Neutrophil (primary cell): ENCODE measurements at regions not wholly inside any gene's neighbourhood (a gene's known extent, or its start where the extent isn't known, plus 50 kb on each side); places are given as distances from the start of the nearest gene placed in this dataset.

Experiments
- H3K27ac ChIP-seq: fragments of 200-600 bp; sonication (generic); 2 replicates; pipeline ENCODE4 v1.5.1; 2016; ENCODE audit warnings: mild to moderate bottlenecking, moderate library complexity
- H3K27me3 ChIP-seq: fragments of 200-600 bp; sonication (generic); 2 replicates; pipeline ENCODE4 v1.6.0; 2016; ENCODE audit warnings: mild to moderate bottlenecking
- H3K36me3 ChIP-seq: fragments of 200-600 bp; sonication (generic); 2 replicates; pipeline ENCODE4 v1.5.1; 2017
- H3K4me1 ChIP-seq, 2 experiments: fragments of 200-600 bp in 1 of 2; sonication (generic) in 1 of 2; 1 replicate in 1 of 2; 2 replicates in 1 of 2; pipeline versions ENCODE4 v1.5.1 to v1.6.1; 2013 to 2016; ENCODE audit warnings: low read depth in 1 of 2, low read length in 1 of 2, mild to moderate bottlenecking in 1 of 2, moderate library complexity in 1 of 2; ENCODE audit not compliant: control insufficient read depth in 1 of 2, insufficient read depth in 1 of 2
- H3K4me3 ChIP-seq, 2 experiments: fragments of 200-600 bp in 1 of 2; sonication (generic) in 1 of 2; 1 replicate in 1 of 2; 2 replicates in 1 of 2; pipeline ENCODE4 v1.5.1; 2013 to 2016; ENCODE audit warnings: low read depth in 1 of 2, low read length in 1 of 2, mild to moderate bottlenecking in 1 of 2, moderate library complexity in 1 of 2
- H3K9me3 ChIP-seq: fragments of 200-600 bp; sonication (generic); 2 replicates; pipeline ENCODE4 v1.5.1; 2016
- TF ChIP-seq, protein P1 (sequence below): fragments of 200-600 bp; sonication (generic); IDR thresholded peaks from 2 replicates; pipeline ENCODE4 v1.5.1; 2016; ENCODE audit warnings: antibody characterized with exemption

DNA sequence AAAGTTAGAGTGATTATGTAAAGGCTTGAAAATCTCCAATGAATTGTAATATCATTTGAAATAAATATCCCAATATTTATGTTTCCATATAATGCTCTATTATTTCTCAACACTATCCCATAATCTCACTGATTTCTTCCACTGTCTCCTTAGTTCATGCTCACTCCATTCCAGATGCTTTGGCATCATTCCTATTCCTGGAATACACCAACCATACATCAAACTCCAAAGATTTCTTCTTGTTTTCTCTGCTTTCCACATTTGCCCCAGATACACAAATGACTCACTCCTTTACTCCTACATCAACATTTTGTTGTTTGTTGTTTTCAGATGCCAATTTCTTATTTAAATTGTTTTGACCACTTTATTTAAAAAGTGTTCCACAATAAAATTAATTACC is 1390.8 kb downstream of the ZPLD1 start:
- no peaks in the 10 kb centered on the region for H3K36me3 ChIP-seq
- H3K27ac ChIP-seq = no peak overlapping the region
- TF ChIP-seq, protein P1, sequence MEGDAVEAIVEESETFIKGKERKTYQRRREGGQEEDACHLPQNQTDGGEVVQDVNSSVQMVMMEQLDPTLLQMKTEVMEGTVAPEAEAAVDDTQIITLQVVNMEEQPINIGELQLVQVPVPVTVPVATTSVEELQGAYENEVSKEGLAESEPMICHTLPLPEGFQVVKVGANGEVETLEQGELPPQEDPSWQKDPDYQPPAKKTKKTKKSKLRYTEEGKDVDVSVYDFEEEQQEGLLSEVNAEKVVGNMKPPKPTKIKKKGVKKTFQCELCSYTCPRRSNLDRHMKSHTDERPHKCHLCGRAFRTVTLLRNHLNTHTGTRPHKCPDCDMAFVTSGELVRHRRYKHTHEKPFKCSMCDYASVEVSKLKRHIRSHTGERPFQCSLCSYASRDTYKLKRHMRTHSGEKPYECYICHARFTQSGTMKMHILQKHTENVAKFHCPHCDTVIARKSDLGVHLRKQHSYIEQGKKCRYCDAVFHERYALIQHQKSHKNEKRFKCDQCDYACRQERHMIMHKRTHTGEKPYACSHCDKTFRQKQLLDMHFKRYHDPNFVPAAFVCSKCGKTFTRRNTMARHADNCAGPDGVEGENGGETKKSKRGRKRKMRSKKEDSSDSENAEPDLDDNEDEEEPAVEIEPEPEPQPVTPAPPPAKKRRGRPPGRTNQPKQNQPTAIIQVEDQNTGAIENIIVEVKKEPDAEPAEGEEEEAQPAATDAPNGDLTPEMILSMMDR = no peak
- H3K4me3 ChIP-seq = no peak overlapping the region
- H3K9me3 ChIP-seq = no peaks in the 10 kb centered on the region
- no peaks in the 10 kb centered on the region for H3K4me1 ChIP-seq
- H3K27me3 ChIP-seq = no peaks in the 10 kb centered on the region

DNA sequence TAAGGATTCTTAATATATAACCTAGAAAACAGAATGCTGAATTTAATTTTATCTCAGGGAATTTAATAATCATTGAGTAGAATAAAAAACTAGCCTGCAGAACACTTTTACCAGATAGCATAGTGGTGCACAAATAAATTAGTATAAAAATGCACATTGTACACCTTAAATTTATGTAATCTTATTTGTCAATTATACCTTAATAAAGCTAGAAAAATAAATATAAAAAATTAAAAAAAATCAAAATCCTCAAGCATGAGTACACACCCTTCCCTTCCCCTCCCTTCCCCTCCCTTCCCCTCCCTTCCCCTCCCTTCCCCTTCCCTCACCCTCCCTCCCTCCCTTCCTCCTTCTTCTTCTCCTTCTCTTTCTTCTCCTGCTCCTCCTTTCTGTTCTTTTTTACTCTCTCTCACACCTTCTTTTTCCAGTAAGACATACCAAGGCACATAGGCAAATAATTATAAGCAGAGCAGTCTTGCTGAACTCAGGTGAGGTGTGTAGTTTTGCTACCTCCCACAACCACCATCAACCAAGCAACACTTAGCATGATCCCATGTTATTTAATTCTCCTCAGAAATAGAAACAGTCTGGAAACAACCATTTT is 1395.0 kb downstream of the ZPLD1 start:
- Histone ChIP-seq H3K27ac (no peak overlapping the region), H3K9me3 (no peaks in the 10 kb centered on the region), H3K27me3 (no peaks in the 10 kb centered on the region), H3K4me1 (no peaks in the 10 kb centered on the region), H3K36me3 (no peaks in the 10 kb centered on the region), H3K4me3 (no peak overlapping the region)
- TF ChIP-seq, protein P1 = no peak

DNA sequence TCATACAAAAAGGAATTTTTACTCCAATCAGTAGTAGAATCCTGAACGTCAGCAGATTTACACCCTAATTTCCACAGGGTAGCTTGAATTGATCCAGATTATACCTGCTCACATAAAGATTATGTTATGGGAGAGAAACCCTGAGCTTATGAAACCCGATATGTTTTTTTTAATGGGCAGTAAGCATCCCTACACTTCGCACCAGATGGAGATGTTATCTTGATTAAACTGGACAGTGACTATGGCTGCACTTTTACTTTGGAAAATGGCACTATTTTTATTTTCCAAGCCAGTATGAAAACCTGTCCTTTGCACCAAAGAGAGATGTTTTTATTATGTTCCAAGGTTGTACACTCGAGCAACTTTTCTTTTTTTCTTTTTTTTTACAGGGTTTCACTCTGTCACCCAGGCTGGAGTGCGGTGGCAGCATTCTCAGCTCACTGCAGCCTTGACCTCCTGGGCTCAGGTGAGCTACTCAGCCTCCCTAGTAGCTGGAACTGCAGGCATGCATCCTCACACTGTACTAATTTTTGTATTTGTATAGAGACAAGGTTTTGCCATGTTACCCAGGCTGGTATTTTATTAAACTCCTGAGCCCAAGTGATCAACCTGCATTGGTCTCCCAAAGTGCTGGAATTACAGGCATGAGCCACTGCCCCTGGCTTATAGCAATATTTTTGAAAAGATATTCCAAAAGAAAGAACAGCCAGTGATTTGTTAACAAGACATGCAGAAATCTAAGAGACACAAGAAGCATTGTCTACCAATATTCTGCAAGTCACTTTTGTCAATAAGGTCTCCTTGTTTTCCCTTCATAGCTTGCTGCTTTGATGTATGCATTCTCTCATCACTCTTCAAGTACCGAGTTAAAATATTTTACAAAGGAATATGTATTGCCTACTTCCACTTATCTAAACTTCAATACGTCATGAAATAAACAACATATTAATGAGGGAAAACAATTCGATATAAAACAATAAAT is 1412.6 kb downstream of the ZPLD1 start:
- Histone ChIP-seq H3K27ac (no peak overlapping the region), H3K36me3 (no peaks in the 10 kb centered on the region), H3K4me1 (no peaks in the 10 kb centered on the region)

DNA sequence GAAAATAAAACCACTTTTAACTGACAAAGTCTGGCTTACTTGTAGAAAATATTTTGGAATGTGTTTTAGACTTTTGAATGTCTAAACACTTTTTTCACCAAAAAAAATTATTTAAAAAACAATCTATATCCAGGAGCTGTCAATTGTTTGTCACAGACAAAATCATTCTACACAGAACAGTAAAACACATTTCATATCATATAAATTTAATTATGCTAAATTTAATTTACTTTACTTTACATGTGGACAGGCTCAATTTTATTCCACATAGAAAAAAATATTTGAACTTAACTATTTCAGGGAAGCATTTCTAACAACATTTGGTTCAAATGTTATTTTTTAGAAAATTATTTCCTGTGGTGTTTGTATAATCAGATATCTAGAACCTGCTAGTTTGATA is 1417.0 kb downstream of the ZPLD1 start:
- no peaks in the 10 kb centered on the region for H3K4me1 ChIP-seq
- no peaks in the 10 kb centered on the region for H3K36me3 ChIP-seq
- no peaks in the 10 kb centered on the region for H3K9me3 ChIP-seq
- TF ChIP-seq, protein P1 = no peak
- H3K27me3 ChIP-seq = no peaks in the 10 kb centered on the region
- no peak overlapping the region for H3K4me3 ChIP-seq
- H3K27ac ChIP-seq = no peak overlapping the region

More for the DNA sequence above, 1412.6 kb downstream of the ZPLD1 start:
- TF ChIP-seq, protein P1 = no peak
- H3K4me3 ChIP-seq = no peak overlapping the region
- H3K27me3 ChIP-seq = no peaks in the 10 kb centered on the region
- no peaks in the 10 kb centered on the region for H3K9me3 ChIP-seq

DNA sequence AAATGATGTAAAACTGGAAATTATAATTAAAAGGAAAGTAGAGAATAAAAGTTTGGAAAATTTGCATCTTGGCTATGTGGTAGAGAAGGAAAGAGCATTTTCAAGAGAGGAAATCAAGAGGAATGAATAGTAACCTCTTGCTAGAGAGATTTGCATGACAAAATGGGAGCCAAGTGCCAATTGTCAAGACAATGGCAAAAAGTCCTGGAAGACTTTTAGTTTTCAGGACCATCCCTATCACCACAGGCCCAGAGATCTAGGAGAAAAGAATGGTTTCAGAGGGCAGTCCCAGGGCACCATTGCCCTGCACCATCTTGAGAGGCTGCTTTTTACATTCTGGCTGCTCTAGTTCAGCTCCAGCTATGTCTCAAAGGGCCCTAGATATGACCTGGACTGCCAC is 1427.6 kb downstream of the ZPLD1 start:
- H3K27ac ChIP-seq = no peak overlapping the region
- TF ChIP-seq, protein P1 = no peak
- no peaks in the 10 kb centered on the region for H3K9me3 ChIP-seq
- no peaks in the 10 kb centered on the region for H3K4me1 ChIP-seq
- H3K27me3 ChIP-seq = no peaks in the 10 kb centered on the region
- no peak overlapping the region for H3K4me3 ChIP-seq
- H3K36me3 ChIP-seq = no peaks in the 10 kb centered on the region
